ENCODE measurements at regions not wholly inside any gene's neighbourhood (a gene's known extent, or its start where the extent isn't known, plus 50 kb on each side); places are given as distances from the start of the nearest gene placed in this dataset.

- TF ChIP-seq FOXM1 (IDR thresholded peaks at IDR 0.05; ENCODE audit: borderline replicate concordance): no peak
- no peak for TF ChIP-seq NFRKB (IDR thresholded peaks at IDR 0.05)
- no peak for TF ChIP-seq FOXA1 (IDR thresholded peaks at IDR 0.05)
- no peak for TF ChIP-seq ZNF384 (IDR thresholded peaks at IDR 0.05)
- no peak for TF ChIP-seq LEF1 (IDR thresholded peaks at IDR 0.05; ENCODE audit: borderline replicate concordance)
- no peak for TF ChIP-seq FOXK2 (IDR thresholded peaks at IDR 0.05)
- no peak for TF ChIP-seq ELF4 (IDR thresholded peaks at IDR 0.05)
Measured at GRCh38 chr19:28549680-28550277, 663.2 kb downstream of the UQCRFS1 start.
